H9 (cell line): ENCODE measurements at regions not wholly inside any gene's neighbourhood (a gene's known extent, or its start where the extent isn't known, plus 50 kb on each side); places are given as distances from the start of the nearest gene placed in this dataset.

ENCODE experiments used
- DNase-seq: peaks from one replicate; pipeline ENCODE4 v3.0.0-alpha.2; 2017
- H2AFZ ChIP-seq: one replicate; pipeline ENCODE4 v1.6.1; 2013; ENCODE audit warnings: mild to moderate bottlenecking, low read length, control low read depth, moderate library complexity
- H2AK5ac ChIP-seq: 2 replicates; pipeline ENCODE4 v1.6.1; 2013; ENCODE audit warnings: low read length, control low read depth, mixed read lengths; ENCODE audit not compliant: insufficient read length
- H2BK120ac ChIP-seq: one replicate; pipeline ENCODE4 v1.6.1; 2013; ENCODE audit warnings: low read depth, mild to moderate bottlenecking, low read length, control low read depth, inconsistent platforms; ENCODE audit not compliant: poor library complexity, severe bottlenecking
- H2BK12ac ChIP-seq: 2 replicates; pipeline ENCODE4 v1.6.1; 2013; ENCODE audit warnings: low read length, control low read depth, mixed read lengths, low read depth; ENCODE audit not compliant: insufficient read length
- H2BK15ac ChIP-seq: 2 replicates; pipeline ENCODE4 v1.6.1; 2013; ENCODE audit warnings: low read depth, low read length, control low read depth
- H2BK20ac ChIP-seq: one replicate; pipeline ENCODE4 v1.6.1; 2013; ENCODE audit warnings: low read depth, mild to moderate bottlenecking, low read length, control low read depth, inconsistent platforms; ENCODE audit not compliant: poor library complexity, severe bottlenecking
- H2BK5ac ChIP-seq: 2 replicates; pipeline ENCODE4 v1.6.1; 2013; ENCODE audit warnings: low read length, control low read depth, mixed read lengths; ENCODE audit not compliant: insufficient read length
- H3K14ac ChIP-seq: 2 replicates; pipeline ENCODE4 v1.6.1; 2013; ENCODE audit warnings: low read length, control low read depth; ENCODE audit not compliant: insufficient read depth
- H3K18ac ChIP-seq: 2 replicates; pipeline ENCODE4 v1.6.1; 2013; ENCODE audit warnings: low read depth, mild to moderate bottlenecking, mixed read lengths, low read length, control low read depth; ENCODE audit not compliant: insufficient read length
- H3K23ac ChIP-seq: 2 replicates; pipeline ENCODE4 v1.6.1; 2013; ENCODE audit warnings: low read length, control low read depth, mixed read lengths, low read depth; ENCODE audit not compliant: insufficient read length
- H3K23me2 ChIP-seq: 2 replicates; pipeline ENCODE4 v1.6.1; 2013; ENCODE audit warnings: low read depth, mild to moderate bottlenecking, mixed read lengths, low read length, control low read depth; ENCODE audit not compliant: insufficient read length, poor library complexity, severe bottlenecking
- H3K27ac ChIP-seq: 2 replicates; pipeline ENCODE4 v1.5.1; 2013; ENCODE audit warnings: low read length, control low read depth, mixed read lengths, low read depth; ENCODE audit not compliant: insufficient read length
- H3K27me3 ChIP-seq: 2 replicates; pipeline ENCODE4 v1.6.1; 2013; ENCODE audit warnings: low read length, control low read depth, inconsistent platforms; ENCODE audit not compliant: insufficient read depth
- H3K4ac ChIP-seq: 2 replicates; pipeline ENCODE4 v1.6.1; 2013; ENCODE audit warnings: low read depth, mild to moderate bottlenecking, control low read depth, inconsistent platforms, low read length, moderate library complexity
- H3K4me1 ChIP-seq: 2 replicates; pipeline ENCODE4 v1.6.1; 2013; ENCODE audit warnings: low read length, control low read depth, inconsistent platforms; ENCODE audit not compliant: insufficient read depth
- H3K4me2 ChIP-seq: 2 replicates; pipeline ENCODE4 v1.6.1; 2013; ENCODE audit warnings: low read length, control low read depth, mixed read lengths; ENCODE audit not compliant: insufficient read length, insufficient read depth
- H3K56ac ChIP-seq: 2 replicates; pipeline ENCODE4 v1.6.1; 2013; ENCODE audit warnings: low read depth, mild to moderate bottlenecking, mixed read lengths, low read length, control low read depth; ENCODE audit not compliant: insufficient read length
- H3K79me1 ChIP-seq: 2 replicates; pipeline ENCODE4 v1.6.1; 2013; ENCODE audit warnings: low read depth, mild to moderate bottlenecking, moderate library complexity, low read length, control low read depth, inconsistent platforms; ENCODE audit not compliant: insufficient read depth, poor library complexity, severe bottlenecking
- H3K79me2 ChIP-seq: 2 replicates; pipeline ENCODE4 v1.6.1; 2013; ENCODE audit warnings: low read length, control low read depth, inconsistent platforms; ENCODE audit not compliant: insufficient read depth
- H3K9ac ChIP-seq: 2 replicates; pipeline ENCODE4 v1.6.1; 2013; ENCODE audit warnings: low read length, control low read depth, mixed read lengths; ENCODE audit not compliant: insufficient read length; ENCODE audit errors: extremely low read depth
- H3K9me3 ChIP-seq: one replicate; pipeline ENCODE4 v1.6.1; 2013; ENCODE audit warnings: low read depth, low read length, inconsistent platforms; ENCODE audit not compliant: control insufficient read depth
- H3T11ph ChIP-seq: one replicate; pipeline ENCODE4 v1.6.1; 2013; ENCODE audit warnings: mild to moderate bottlenecking, low read length, control low read depth, inconsistent platforms
- H4K20me1 ChIP-seq: one replicate; pipeline ENCODE4 v1.6.1; 2013; ENCODE audit not compliant: control insufficient read depth, insufficient read length, insufficient read depth
- H4K5ac ChIP-seq: 2 replicates; pipeline ENCODE4 v1.6.1; 2013; ENCODE audit warnings: low read depth, mild to moderate bottlenecking, mixed read lengths, low read length, control low read depth; ENCODE audit not compliant: insufficient read length
- H4K8ac ChIP-seq: replicated peaks from 2 replicates; pipeline ENCODE4 v1.6.1; 2013; ENCODE audit warnings: low read length, control low read depth, mixed read lengths, low read depth; ENCODE audit not compliant: insufficient read length
- H4K91ac ChIP-seq: 2 replicates; pipeline ENCODE4 v1.6.1; 2013; ENCODE audit warnings: low read depth, mild to moderate bottlenecking, moderate library complexity, mixed read lengths, low read length, control low read depth; ENCODE audit not compliant: insufficient read length
- H3K27ac Mint-ChIP-seq, 3 experiments: 2 replicates in 2 of 3; 3 replicates in 1 of 3; pipeline ENCODE4 v1.8.0; 2020 to 2021; ENCODE audit warnings: mixed read lengths in 3 of 3, mild to moderate bottlenecking in 1 of 3, moderate library complexity in 1 of 3
- H3K27me3 Mint-ChIP-seq: 2 replicates; pipeline ENCODE4 v1.8.0; 2021; ENCODE audit warnings: low read depth, mild to moderate bottlenecking, moderate library complexity, mixed read lengths
- H3K36me3 Mint-ChIP-seq, 3 experiments: 2 replicates in 2 of 3; 3 replicates in 1 of 3; pipeline ENCODE4 v1.8.0; 2020 to 2021; ENCODE audit warnings: low read depth in 3 of 3, mixed read lengths in 3 of 3; ENCODE audit not compliant: insufficient read depth in 1 of 3
- H3K4me1 Mint-ChIP-seq, 2 experiments: 2 replicates each; pipeline ENCODE4 v1.8.0; 2020; ENCODE audit warnings: mixed read lengths in 2 of 2
- H3K4me3 Mint-ChIP-seq, 2 experiments: 2 replicates in 1 of 2; 3 replicates in 1 of 2; pipeline ENCODE4 v1.8.0; 2020 to 2021; ENCODE audit warnings: mild to moderate bottlenecking in 2 of 2, mixed read lengths in 2 of 2, moderate library complexity in 1 of 2
- H3K9me3 Mint-ChIP-seq, 2 experiments: 2 replicates in 1 of 2; 3 replicates in 1 of 2; pipeline ENCODE4 v1.8.0; 2020; ENCODE audit warnings: mild to moderate bottlenecking in 2 of 2, mixed read lengths in 2 of 2, moderate library complexity in 1 of 2
- WGBS: extraction: QIAGEN DNeasy Blood & Tissue Kit; methylation state at CpG from one replicate; pipeline ENCODE4 v1.1.7; 2013; ENCODE audit warnings: missing lambda C conversion rate, low lambda C conversion rate, mixed read lengths; ENCODE audit not compliant: insufficient read length; ENCODE audit errors: extremely low coverage; 5-methylcytosine and 5-hydroxymethylcytosine counted together
- TF ChIP-seq, protein P1 (sequence below): fragments of 200-600 bp; sonication (generic); conservative IDR thresholded peaks from 3 replicates; pipeline ENCODE4 v1.8.0; 2021; ENCODE audit warnings: antibody characterized with exemption, mild to moderate bottlenecking

DNA sequence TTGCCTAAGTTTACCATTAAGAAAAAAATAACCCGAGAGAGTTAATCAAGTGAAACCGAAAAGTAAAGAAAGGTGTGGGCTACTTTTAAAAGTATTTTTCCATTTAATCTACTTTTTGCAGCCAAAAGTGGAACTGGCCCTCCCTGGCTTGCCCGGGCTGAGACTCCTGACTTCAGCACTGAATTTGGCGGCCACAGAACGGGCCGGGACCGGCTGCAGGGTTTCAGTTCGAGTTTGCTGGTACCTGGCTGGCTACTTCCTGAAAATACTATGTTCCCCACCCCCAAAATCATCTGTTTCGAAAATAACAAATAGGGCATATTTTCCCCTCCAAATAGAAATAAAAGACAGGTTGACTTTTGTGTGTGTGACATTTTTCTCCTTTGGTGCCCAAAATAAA lies 173.4 kb upstream of the EXOC2 start:
- peaks cover 0 to 3% of the 10 kb centered on the region in 2 experiments; a peak in 1 of 5 replicates for H3K9me3 Mint-ChIP-seq
- Histone ChIP-seq H2BK12ac (no peak overlapping the region), H3K27ac (no peak overlapping the region), H3K18ac (no peak overlapping the region), H4K20me1 (no peaks in the 10 kb centered on the region), H3K14ac (no peak overlapping the region), H4K8ac (no peak overlapping the region), H3T11ph (no peak overlapping the region), H2BK20ac (no peak overlapping the region), H3K56ac (no peak overlapping the region), H3K4me1 (no peaks in the 10 kb centered on the region), H4K91ac (no peak overlapping the region), H3K4ac (no peak overlapping the region), H3K23me2 (no peaks in the 10 kb centered on the region), H4K5ac (no peak overlapping the region), H2AK5ac (no peak overlapping the region), H2BK15ac (no peak overlapping the region), H3K27me3 (no peaks in the 10 kb centered on the region), H2BK120ac (no peak overlapping the region), H3K9ac (no peak overlapping the region), H3K9me3 (no peaks in the 10 kb centered on the region), H3K79me1 (no peaks in the 10 kb centered on the region), H2BK5ac (no peak overlapping the region), H3K23ac (no peak overlapping the region), H2AFZ (no peak overlapping the region), H3K4me2 (no peak overlapping the region), H3K79me2 (no peaks in the 10 kb centered on the region)
- peaks cover 6% of the 10 kb centered on the region for H3K27me3 Mint-ChIP-seq
- no peak for DNase-seq
- no CpG with 5 or more reads among the region's 9 CpGs for whole genome bisulfite sequencing
- H3K4me1 Mint-ChIP-seq: 0 out of 4 replicates have a peak, but pooled peaks cover 0 to 2% of the 10 kb centered on the region in 2 experiments
- peaks cover 0 to 5% (median 0%) of the 10 kb centered on the region in 3 experiments; a peak in 1 of 7 replicates for H3K36me3 Mint-ChIP-seq
- TF ChIP-seq, protein P1, sequence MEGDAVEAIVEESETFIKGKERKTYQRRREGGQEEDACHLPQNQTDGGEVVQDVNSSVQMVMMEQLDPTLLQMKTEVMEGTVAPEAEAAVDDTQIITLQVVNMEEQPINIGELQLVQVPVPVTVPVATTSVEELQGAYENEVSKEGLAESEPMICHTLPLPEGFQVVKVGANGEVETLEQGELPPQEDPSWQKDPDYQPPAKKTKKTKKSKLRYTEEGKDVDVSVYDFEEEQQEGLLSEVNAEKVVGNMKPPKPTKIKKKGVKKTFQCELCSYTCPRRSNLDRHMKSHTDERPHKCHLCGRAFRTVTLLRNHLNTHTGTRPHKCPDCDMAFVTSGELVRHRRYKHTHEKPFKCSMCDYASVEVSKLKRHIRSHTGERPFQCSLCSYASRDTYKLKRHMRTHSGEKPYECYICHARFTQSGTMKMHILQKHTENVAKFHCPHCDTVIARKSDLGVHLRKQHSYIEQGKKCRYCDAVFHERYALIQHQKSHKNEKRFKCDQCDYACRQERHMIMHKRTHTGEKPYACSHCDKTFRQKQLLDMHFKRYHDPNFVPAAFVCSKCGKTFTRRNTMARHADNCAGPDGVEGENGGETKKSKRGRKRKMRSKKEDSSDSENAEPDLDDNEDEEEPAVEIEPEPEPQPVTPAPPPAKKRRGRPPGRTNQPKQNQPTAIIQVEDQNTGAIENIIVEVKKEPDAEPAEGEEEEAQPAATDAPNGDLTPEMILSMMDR: no peak
- no peak overlapping the region for H3K27ac Mint-ChIP-seq
- H3K4me3 Mint-ChIP-seq: no peak overlapping the region
